ENCODE measurements at regions not wholly inside any gene's neighbourhood (a gene's known extent, or its start where the extent isn't known, plus 50 kb on each side); places are given as distances from the start of the nearest gene placed in this dataset.

DNA sequence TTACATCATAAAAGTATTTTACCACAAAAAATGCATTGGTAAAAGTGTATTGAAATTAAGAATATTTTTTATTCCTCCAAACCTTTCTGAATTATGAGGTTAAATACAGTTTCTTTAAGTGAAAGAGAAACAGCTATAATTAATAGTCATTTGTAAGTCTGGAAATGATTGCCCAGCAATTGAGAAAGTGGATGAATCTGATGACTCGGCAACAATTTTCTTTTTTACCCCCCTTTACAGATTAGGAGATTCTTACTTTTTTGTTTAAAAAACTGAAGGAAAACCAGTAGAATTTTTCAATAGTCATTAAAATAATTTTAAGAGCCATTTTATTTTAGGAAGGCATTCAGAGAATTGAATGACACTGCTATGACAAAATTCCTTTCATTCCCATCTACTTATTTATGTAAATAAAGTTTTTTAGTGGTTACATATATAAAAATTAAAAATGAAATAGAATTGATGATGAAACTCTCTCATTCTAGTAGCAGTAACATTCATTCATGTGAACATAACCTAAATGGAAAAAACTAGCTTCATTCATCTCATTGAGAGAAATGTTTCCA is 134.1 kb upstream of the PRNP start:
- Histone ChIP-seq H3K27ac (replicated peaks) (no peak overlapping the region), H3K27me3 (ENCODE audit: low read depth) (peaks cover 26% of the 10 kb centered on the region), H3K4me1 (no peaks in the 10 kb centered on the region), H3K9me3 (replicated peaks) (peaks cover 4% of the 10 kb centered on the region), H3K4me3 (no peak overlapping the region), H3K36me3 (no peaks in the 10 kb centered on the region)
- intact Hi-C loops (cut with micrococcal nuclease), result no loop called here
- TF ChIP-seq, protein P1, sequence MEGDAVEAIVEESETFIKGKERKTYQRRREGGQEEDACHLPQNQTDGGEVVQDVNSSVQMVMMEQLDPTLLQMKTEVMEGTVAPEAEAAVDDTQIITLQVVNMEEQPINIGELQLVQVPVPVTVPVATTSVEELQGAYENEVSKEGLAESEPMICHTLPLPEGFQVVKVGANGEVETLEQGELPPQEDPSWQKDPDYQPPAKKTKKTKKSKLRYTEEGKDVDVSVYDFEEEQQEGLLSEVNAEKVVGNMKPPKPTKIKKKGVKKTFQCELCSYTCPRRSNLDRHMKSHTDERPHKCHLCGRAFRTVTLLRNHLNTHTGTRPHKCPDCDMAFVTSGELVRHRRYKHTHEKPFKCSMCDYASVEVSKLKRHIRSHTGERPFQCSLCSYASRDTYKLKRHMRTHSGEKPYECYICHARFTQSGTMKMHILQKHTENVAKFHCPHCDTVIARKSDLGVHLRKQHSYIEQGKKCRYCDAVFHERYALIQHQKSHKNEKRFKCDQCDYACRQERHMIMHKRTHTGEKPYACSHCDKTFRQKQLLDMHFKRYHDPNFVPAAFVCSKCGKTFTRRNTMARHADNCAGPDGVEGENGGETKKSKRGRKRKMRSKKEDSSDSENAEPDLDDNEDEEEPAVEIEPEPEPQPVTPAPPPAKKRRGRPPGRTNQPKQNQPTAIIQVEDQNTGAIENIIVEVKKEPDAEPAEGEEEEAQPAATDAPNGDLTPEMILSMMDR (IDR thresholded peaks at IDR 0.05; ENCODE audit: borderline replicate concordance), result no peak
- no peak for DNase-seq

DNA sequence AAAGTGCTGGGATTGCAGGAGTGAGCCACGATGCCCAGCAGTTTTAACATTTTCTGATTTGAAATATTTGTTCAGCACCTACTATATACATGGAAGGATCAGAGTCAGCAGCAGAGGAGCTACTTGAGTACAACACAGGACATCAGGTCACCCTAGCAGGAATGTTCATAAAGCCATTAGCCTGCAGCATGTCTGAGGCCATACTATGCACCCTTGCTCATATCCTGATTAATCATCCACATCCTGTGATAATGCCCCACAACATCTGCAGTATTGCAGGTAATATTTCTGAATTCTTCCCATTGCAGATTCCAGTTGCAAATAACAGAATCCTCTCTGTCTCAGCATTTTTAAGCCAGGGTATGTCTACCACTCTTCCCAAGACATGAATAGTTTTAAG is 135.5 kb upstream of the PRNP start:
- intact Hi-C loops (cut with micrococcal nuclease), result no loop called here
- no peaks in the 10 kb centered on the region for H3K4me1 ChIP-seq

DNA sequence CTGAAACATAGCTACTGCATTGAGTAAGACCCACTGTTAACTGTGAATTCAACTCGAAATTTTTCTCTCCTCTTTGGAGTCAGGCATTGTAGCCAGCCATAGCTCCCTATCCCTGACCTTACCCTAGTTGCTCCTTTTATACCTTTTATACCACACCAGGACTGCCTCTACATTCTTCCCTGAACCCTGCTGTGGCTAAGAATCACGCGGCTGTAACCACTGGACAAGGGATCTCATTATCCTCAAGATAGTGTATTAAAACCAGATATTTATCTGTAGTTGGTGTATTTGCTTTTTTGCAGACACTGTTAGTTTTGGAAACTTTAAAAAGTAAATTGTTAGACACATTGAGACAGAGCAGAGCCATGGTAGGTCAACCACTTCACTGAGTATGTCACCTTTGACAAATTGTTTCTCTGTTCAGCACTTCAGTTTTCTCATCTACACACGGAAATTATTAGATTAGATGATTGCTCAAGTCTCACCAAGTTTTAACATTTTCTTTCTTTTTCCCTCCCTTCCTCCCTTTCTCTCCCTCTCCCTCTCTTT is 136.5 kb upstream of the PRNP start:
- H3K4me3 ChIP-seq, result no peak overlapping the region
- peaks cover 4% of the 10 kb centered on the region for H3K9me3 ChIP-seq (replicated peaks)
- no peaks in the 10 kb centered on the region for H3K4me1 ChIP-seq
- H3K36me3 ChIP-seq, result no peaks in the 10 kb centered on the region
- H3K27ac ChIP-seq (replicated peaks), result no peak overlapping the region
- DNase-seq, result no peak
- TF ChIP-seq, protein P1 (IDR thresholded peaks at IDR 0.05; ENCODE audit: borderline replicate concordance), result no peak
- H3K27me3 ChIP-seq (ENCODE audit: low read depth), result peaks cover 26% of the 10 kb centered on the region
- intact Hi-C loops (cut with micrococcal nuclease), result no loop called here

More for the DNA sequence above, 135.5 kb upstream of the PRNP start:
- DNase-seq, result no peak
- no peaks in the 10 kb centered on the region for H3K36me3 ChIP-seq
- TF ChIP-seq, protein P1 (IDR thresholded peaks at IDR 0.05; ENCODE audit: borderline replicate concordance), result no peak
- H3K4me3 ChIP-seq, result no peak overlapping the region
- no peak overlapping the region for H3K27ac ChIP-seq (replicated peaks)
- H3K9me3 ChIP-seq (replicated peaks), result peaks cover 4% of the 10 kb centered on the region
- peaks cover 26% of the 10 kb centered on the region for H3K27me3 ChIP-seq (ENCODE audit: low read depth)

DNA sequence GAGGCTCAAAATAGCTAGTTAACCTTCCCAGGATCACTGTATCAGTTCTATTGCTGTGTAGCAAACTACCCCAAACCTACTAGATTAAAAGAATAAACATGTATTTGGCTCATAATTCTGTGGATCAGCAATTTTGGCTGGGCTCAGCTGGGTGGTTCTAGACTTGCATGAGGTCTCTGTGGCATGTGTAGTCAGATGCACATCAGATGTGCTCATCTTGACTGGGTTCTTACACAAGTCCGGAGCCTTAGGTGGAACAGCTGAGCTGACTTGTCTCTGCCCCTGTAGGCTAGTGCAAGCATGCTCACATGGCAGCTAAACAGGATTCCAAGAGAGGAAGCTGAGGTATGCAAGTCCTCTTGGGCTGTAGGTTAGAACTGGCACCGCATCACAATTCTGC is 137.7 kb upstream of the PRNP start:
- intact Hi-C loops (cut with micrococcal nuclease), result no loop called here
- DNase-seq, result no peak
- H3K27ac ChIP-seq (replicated peaks), result no peak overlapping the region
- peaks cover 26% of the 10 kb centered on the region for H3K27me3 ChIP-seq (ENCODE audit: low read depth)
- TF ChIP-seq, protein P1 (IDR thresholded peaks at IDR 0.05; ENCODE audit: borderline replicate concordance), result no peak
- H3K36me3 ChIP-seq, result no peaks in the 10 kb centered on the region
- no peak overlapping the region for H3K4me3 ChIP-seq
- H3K9me3 ChIP-seq (replicated peaks), result peaks cover 4% of the 10 kb centered on the region
- no peaks in the 10 kb centered on the region for H3K4me1 ChIP-seq

DNA sequence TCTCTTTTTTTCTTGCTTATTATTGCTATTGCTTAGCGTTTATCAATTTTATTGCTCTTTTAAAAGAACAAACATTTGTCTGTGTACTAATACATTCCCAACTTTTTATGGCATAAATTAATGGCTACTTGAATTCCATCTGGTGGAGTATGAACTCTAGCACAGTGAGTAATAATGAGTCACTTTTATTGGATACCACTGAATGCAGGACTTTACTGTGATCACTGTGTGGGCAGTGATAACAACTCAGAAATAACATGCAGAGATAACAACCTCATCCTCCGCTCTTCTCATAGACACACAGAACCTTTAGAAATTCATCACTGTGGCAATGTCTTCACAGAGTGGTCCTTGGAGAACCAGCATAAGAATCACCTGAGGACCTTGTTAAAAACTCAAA is 139.5 kb upstream of the PRNP start:
- Histone ChIP-seq H3K4me3 (no peak overlapping the region), H3K27ac (replicated peaks) (no peak overlapping the region), H3K27me3 (ENCODE audit: low read depth) (peaks cover 24% of the 10 kb centered on the region), H3K36me3 (no peaks in the 10 kb centered on the region), H3K4me1 (no peaks in the 10 kb centered on the region), H3K9me3 (replicated peaks) (peaks cover 4% of the 10 kb centered on the region)
- DNase-seq, result no peak
- intact Hi-C loops (cut with micrococcal nuclease), result no loop called here
- TF ChIP-seq, protein P1 (IDR thresholded peaks at IDR 0.05; ENCODE audit: borderline replicate concordance), result no peak
